Hematopoietic multipotent progenitor cell treated with erythropoietin and hydrocortisone succinate and interleukin-3 and kit ligand, for 6 days (in vitro differentiated cells): ENCODE measurements at regions not wholly inside any gene's neighbourhood (a gene's known extent, or its start where the extent isn't known, plus 50 kb on each side); places are given as distances from the start of the nearest gene placed in this dataset.

ENCODE experiments used
- DNase-seq: peaks from one replicate; pipeline ENCODE4 v3.0.0-alpha.2; 2015

DNA sequence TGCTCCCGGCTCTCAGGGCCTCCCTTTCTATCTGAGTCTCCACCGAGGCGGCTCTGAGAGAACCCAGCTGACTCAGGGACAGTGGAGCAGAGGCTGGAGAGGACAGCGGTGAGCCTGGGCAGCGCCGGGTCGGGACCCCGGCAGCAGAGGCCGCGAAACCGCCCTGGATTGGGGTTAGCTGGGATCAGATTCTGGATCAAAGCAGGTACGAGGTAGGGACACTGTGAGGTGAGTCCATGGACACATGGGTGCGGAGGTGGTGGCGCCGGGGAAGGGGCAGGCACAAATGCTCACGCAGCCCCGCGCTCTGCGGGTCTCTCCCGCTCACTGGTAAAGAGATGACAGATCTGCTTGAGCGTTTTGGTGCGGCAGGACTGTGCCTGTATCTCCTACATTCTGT, 146.4 kb upstream of the GGTLC1 start:
- DNase-seq: no peak

DNA sequence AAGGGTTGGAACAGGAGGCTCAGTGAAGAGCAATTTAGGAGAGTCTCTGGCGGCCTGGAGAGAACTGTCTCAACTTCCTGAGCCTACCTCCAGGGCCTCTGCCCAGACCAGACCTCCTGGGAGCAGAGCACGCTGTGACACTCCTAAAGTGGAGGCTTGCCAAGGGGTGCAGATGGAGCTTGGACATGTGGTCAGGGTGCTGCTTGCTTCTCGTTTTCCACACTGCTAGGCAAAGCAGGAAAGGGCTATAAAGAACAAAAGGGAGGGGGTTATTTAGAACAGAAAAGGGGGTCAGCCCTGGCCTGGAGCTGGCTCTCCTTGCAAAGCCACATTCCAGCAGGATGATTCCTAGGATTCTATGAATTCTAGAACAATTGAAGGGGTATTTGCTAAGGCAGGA, 145.7 kb upstream of the GGTLC1 start:
- no peak for DNase-seq

DNA sequence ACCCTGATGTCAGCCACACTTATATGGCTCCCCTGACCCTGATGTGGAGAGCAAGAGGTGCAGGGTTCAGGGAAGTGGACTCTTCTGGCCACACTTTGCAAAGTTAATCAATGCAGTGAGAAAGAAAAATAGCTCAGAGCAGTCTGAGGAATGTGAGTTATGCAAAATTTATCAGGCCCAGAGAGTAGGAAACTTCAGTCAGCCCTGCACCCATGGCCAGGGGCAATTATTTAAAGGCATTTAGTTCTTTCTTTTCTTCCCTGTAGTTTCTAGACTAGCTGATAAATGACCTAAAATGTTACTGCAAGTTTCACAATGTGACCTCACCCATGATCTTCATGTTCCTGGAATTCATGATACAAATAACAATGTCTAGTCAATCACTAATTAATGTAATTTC, 143.7 kb upstream of the GGTLC1 start:
- DNase-seq: no peak

DNA sequence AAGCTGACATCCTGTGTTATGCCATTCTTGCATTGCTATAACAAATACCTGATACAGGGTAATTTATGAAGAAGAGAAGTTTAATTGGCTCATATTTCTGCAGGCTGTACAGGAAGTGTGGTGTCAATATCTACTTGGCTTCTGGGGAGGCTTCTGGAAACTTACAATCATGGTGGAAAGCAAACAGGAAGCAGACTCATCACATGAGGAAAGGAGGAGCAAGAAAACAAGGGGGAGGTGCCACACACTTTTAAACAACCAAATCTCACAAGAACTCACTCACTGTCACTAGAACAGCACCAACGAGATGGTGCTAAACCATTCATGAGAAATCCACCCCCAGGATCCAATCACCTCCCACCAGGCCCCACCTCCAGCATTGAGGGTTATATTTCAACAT, 143.1 kb upstream of the GGTLC1 start:
- no peak for DNase-seq

DNA sequence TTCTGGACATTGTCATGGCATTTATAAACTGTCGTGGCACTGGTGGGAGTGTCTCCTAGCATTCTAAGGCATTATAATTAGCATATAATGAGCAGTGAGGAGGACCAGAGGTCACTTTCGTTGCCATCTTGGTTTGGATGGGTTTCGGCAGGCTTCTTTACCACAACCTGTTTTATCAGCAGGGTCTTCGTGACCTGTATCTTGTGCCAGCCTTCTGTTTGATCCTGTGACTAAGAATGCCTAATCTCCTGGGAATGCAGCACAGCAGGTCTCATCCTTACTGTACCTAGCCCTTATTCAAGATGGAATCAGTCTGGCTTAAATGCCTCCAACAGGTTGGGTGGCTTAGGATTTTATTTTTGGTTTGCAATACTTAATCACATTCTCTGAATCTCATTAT, 142.7 kb upstream of the GGTLC1 start:
- DNase-seq: no peak

DNA sequence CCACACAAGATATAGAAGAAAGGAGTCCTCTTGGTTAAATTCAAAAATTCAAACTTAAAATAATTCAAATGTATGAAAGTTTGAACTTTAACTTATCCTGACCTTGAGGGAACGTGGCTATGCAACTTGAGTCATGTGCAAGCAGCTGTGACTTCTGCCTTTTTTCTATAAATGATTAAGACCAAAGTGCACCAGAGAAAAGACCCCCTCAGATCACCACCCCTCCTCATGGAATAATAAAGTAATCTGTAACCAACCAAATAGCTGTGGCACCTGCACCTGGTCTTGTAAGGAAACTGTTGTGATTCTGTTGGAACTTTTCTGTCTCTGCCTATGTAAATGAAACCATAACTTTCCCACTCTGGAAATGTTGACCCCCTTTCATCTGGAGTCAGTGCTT, 141.1 kb upstream of the GGTLC1 start:
- DNase-seq: no peak

DNA sequence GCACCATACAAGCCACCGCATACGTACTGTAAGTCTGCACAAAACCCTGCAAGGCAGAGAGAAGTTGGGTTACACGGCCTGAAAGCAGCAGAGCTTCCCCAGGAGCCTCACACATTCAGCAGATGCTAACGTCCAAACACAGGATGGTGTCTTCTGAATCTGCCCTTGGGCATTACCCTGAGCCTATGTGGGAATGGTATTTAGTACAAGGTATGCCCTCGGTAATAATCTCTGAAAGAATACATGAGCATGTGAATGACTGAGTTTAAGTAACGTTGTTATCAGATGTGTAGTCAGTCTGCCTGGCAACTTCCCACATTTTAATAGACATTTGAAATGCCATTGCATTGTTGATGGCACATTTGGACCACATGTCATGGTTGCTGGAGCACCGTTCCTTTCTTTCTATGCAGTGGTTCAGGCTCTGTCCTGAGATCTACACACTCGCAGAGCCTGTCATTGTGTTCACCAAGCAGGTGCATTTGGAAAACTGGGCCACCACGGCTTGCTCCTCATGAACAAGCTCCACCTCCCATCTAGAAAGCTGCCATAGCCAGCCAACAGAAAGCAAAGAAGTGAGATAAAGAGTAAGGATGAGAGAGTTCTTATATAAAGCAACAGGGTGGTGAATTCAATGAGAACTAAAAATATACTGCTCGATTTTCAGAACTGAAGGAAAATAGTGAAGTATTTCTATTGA, 136.5 kb upstream of the GGTLC1 start:
- DNase-seq: no peak

DNA sequence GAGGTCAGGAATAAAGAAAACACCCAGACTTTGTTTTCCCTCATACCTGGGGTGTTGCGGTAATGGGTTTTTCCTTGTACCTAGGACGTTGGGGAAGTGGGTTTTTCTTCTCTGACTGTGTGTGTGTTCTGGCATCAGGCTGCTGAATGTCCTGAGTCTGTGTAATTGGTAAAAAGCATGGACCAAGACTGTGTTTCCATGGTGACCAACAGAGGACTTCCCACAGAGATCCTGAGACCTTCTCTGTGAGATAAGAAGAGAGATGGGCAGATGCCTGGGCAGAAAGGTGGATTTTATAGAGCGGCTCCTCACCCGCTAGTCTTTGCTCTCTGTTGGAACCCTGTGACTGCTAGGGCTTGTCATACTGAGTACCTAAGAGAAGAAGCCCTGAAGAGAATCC, 135.4 kb upstream of the GGTLC1 start:
- no peak for DNase-seq

DNA sequence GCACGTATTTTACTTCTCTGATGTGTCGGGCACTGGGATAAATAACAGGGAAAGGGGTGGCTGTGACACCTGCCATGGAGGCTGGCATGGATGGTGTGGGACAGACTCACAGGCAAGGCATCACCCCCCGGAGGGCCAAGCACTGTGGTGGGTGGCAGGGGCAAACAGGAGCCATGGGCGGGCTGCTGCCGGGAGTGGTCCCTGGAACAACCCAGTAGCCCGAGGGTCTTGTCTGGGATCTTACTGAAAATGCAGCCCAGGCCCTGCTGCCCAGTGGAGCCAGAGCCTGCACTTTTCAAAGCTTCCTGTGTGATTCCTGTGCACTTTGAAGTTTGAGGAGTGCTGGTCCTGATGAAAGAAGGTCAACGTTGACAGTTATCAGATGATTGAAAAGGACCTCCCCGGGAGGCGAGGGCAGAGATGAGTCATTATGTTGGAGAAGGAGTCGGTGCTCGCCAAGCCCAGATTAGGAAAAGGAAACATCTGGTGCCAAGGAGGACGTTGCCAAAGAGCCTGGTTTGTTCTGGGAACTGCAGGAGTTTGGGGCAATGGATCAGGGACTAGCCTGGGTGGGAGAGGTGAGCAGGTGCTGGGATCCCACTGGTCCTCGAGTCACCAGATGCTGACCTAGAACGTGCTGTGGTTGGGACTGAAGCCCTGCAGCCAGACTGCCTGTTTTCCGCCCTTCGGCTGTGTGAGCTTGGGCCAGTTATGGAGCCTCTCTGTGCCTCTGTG, 130.0 kb upstream of the GGTLC1 start:
- no peak for DNase-seq

DNA sequence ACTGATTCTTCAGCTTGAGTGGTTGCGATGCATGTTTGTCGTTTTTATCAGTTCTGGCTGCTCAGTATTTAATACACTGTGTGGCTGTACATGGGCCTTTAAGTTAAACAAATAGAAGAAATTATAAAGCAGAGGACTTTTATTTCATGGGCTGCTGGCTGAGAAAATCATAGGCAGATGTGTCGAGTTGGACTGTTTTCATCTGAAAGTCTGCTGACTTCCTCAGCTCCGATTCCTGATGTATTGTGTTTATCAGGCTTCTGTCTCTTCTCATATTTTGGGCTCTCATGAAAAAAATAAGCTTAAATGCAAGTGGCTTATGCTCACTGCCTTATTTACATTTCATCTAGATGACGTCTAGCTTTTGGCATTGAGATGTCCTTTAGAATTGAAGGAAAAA, 129.5 kb upstream of the GGTLC1 start:
- DNase-seq: no peak

DNA sequence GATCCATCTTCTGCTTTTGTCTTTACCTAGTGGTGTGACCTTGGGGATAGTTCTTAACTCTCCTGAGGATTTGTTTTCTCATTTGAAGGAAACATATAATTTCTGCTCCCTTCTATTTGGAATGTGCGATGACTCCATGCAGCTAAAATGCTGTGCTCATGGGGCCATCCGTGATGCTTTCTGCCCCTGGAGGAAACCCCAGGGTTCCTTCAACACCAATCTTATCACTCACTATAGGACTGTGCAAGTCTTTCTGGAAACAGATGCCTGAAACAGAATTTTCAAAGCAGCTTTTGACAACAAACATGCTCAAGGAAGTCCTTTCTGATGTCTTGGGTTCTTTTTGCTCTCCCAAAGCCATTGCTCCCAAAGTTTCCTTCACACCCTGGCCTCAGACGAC, 128.8 kb upstream of the GGTLC1 start:
- no peak for DNase-seq

DNA sequence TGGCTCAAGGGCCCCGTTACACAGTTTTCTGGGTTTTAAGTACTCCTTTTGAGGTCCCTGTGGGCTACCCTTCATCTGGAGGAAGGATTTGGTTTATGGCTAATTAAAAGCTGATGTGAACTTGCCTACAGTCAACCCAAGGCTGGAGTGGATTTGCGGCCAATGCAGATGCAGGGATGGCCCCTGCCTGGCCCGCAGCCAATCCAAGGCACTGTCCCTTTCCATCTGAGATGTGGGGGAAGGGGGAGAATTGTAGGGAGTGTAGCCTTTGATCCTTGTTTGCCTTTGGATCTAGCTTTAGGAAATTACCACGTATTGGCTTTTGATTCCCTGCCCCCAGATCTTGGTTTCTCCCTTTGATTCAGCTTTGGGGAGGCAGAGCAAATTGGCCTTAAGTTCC, 128.0 kb upstream of the GGTLC1 start:
- DNase-seq: no peak

DNA sequence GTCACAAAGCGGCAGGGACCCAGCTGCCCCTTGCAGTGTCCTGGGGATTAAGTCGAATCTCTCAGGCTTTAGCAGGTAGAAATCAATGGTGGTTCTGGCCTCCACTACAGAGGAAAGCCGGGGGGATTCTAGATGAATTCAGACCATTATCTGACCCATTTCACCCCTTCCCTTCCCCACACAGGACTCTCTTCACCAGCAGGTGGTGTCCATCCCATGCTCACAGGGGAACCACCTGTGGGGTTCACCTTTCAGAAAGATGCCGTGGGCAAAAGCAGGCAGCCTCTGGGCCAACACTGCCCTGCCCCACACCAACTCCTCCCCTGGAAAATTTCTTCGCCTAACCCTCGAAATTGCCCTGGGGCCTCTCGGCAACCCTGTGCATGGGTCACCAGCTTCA, 123.8 kb upstream of the GGTLC1 start:
- no peak for DNase-seq

DNA sequence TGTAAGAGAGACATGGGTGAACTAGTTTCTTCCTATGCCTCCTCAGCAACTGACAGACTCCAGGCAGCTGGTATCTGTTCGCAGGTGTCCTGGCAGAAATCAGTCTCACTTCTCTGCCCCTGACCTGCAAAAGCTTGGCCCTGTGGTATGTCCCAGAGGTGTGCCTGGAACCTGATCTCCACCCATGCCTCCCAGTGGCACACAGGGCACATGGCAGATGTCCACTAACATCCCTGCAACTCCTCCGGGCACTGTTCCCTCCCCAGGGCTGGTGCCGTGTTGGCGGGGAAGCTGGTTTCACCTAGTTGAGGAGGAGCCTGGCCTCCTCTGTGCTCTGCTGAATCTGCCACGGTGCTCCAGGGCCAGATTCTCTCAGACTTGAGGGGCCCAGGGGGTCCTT, 123.3 kb upstream of the GGTLC1 start:
- no peak for DNase-seq

DNA sequence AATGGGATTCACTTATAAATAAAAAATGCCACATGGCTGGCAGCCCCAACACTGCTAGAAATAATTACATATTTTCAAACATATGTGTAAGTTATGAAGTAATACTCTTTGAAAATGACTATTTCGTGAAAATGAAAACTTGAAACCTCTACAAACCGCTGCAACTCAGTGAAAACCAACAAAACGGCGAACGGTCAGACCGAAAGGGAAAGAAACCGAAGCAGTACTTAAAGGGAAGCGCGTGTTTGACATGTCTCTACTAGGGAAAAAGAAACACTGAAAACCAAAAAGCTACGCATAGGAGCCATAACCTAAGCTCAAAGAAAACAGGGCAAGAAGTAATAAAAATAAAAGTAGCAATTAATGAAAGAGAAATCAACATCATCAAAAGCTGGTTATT, 121.0 kb upstream of the GGTLC1 start:
- no peak for DNase-seq

DNA sequence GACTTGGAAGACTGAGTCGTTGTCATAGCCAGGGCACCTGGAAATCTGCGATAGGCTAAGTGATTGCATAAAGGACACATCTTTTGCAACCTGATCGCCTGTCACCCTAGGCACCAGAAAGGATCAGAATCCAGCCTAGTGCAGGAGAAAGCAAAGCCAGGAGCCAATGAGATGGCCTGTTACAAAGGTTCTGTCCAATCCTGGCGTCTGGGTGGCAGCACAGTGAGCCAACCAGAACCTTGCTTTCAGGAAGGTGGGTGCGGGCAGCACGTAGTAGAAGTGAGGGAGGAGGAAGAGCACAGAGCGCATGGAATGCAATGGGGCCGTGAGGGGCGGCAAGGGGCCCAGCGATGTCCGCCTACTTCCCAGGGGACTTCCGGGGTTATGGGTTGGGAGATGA, 120.4 kb upstream of the GGTLC1 start:
- no peak for DNase-seq

DNA sequence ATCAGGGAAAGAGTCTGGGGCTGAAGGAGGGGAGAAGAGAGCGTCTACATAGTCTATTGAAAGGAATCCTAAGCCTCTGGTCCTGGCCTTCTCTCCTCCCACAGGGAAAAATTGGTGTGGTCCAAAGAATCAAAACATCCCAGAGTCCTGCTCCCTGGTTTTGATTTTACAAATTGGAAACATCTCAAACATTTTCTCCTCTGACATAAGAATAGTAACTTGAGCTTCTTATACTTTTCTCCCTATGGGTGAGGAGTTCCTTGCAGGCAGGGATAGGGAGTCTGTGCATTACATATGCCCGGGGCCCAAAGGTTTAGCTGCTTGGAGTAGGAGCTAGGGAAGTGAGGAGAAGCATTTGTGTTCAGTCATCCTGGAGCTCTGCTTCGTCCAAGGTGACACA, 120.0 kb upstream of the GGTLC1 start:
- DNase-seq: no peak

DNA sequence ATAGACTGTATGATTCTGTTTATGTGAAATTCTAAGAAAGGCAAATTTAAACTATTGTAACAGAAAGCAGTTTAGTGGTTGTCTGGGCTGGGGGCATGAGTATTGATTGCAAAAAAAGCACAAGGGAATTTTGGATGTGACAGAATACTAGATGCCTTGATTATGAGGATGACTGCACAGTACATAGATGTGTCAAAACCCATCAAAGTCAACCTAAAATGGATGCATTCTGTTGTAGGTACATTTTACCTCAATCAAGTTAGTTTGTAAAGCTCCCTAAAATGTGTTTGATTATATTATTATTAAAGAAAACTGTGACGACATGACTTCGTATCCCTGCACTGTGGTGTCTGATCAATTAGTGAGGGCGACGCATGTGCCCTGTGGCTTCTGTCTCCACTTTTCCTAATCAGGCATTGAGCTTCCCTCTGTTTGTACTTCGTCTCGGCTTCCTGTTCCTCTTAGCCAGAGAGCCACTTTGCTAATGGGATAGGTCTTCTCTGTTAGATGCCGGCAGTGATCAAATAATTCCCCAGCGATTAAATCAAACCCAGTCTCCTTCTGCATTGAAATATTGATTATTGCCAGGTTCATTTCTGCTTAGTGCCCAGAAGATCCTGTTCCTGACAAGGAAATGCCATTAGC, 118.3 kb upstream of the GGTLC1 start:
- DNase-seq: no peak

DNA sequence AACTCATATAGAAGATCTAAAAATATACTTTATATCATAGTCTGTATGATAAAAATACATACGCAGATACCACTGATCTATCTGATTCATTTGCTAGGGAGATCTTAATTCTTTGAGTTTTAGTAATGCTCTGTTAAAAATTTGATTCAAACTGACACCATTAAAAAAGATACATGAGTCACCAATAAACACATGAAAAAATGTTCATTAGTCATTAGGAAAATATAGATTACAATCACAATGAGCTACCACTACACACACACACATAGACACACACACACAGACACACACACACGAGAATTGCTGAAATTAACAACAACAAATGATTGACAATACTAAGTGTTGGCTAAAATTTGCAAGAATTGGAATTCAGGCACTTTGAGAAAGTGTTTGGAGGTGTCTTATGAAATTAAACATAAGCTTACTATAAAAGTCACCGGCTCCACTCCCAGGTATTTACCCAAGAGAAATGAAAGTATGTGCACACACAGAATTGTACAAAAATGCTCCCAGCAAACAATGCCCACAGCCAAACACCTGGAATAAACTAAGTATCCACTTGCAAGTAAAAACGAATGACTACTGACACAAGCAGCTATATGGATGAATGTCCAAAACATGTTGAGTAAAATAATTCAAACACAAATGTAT, 117.7 kb upstream of the GGTLC1 start:
- no peak for DNase-seq

DNA sequence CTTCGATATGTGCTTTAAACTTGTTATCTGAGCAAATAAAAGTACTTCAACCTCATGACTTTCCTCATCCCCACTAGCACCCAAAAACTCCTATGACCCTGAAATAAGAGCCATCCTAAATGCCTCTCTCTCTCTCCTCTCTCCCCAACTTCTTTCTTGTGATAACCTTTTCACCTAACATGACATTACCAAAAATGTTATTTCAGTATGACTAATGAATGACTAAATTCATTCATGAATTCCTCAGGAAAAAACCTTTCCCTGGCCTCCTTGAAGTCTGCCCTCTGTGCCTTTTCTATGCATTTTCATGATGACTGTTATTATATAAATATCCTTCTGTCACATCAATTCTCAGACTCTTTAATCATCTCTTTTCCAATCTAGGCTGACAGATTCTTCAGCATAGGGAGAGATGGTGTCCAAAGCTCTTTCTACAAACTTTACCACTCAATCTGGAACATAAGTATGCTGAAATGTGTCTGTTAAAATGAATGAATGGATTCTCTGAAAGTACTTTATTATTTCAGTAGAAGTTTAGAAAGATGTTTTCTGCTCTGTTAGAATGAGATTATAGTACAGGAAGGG, 114.3 kb upstream of the GGTLC1 start:
- no peak for DNase-seq

DNA sequence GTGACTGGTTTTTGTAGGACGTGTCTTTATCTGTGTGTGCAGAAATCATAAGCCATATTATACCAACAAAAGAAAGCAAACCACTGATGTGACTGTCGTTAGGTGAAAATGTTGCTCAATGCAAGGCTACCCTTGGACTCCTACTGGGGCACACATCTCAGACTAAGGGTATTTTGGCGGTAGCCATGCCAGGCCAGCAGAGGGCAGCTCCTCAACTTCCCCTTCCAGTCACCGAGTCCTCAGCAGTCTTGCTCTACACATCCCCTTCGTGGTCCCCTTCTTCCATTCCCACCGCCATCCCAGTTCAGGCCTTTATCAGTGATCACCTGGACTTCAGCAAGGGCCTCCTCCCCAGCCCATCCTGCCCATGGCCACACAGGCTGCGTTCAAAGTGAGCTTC, 113.7 kb upstream of the GGTLC1 start:
- DNase-seq: peak; percentile 60

DNA sequence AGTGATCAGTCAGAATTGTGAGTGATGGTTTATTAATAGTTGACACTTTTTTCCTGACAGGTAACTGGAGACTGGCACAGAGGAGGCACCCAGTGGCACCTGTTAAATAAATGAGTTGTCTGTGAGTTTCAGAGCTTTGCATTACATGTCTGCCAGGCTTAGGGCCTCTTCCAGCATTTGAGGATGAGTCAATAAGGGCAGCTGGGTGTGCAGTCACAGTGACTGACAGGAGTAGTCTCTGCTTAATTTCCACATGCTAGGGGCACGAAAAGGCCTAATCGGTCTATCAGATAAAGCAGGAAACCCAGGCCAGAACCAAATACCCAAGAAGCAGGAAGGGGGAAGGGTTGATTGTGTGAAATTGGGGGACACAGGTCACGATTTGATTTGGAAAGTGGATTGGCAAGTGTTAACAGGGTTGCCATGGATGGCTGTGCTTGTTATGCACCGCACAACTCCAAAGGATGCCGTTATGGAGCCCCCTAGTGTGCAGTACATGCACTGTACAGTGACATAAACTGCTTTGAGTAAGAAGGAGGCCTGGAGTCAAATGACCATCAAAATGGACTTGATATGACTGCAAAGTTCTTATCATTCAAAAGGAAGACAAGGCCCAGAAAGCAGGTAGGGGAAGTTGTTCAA, 111.9 kb upstream of the GGTLC1 start:
- peak; percentile 82 for DNase-seq

DNA sequence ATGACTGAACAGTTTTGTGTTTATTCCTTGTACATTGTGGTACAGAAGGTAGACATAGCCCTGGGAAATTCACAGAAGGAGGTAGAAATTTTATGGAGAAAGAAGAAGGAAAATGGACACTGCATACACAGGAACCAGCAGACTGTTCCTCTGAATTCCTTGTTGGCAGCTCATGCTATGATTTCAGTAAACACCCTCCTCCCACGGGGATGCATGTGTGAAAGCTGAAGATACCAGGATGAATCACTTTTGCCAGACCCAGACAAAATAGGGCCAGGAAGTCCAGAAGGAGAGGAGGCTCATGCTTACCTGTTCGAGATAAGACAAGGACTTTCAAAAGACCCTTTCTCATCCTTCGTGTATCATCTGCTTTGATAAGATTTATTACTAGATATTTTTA, 110.3 kb upstream of the GGTLC1 start:
- no peak for DNase-seq
